ENCODE measurements at regions not wholly inside any gene's neighbourhood (a gene's known extent, or its start where the extent isn't known, plus 50 kb on each side); places are given as distances from the start of the nearest gene placed in this dataset.

GRCh38 chr16:54677308-54677950 is 253.2 kb upstream of the IRX5 start:
- Histone ChIP-seq H3K27me3 (ENCODE audit: control insufficient read depth in 3 of 3, insufficient read depth in 3 of 3, low read length in 3 of 3) (no peaks in the 10 kb centered on the region), H3K27ac (ENCODE audit: low read depth in 1 of 3, low read length in 2 of 3) (no peak overlapping the region), H3K4me3 (ENCODE audit: low read depth in 1 of 3, low read length in 3 of 3) (no peak overlapping the region), H3K36me3 (ENCODE audit: control insufficient read depth in 3 of 3, insufficient read depth in 2 of 3, low read depth in 1 of 3, low read length in 3 of 3) (no peaks in the 10 kb centered on the region), H3K4me1 (ENCODE audit: control insufficient read depth in 3 of 3, insufficient read depth in 2 of 3, low read depth in 1 of 3, low read length in 2 of 3) (no peaks in the 10 kb centered on the region), H3K9me3 (ENCODE audit: control insufficient read depth in 2 of 2, insufficient read depth in 1 of 2, low read depth in 1 of 2, low read length in 1 of 2) (peaks cover 0 to 4% of the 10 kb centered on the region in 2 donors)
- DNase-seq (no peak), FAIRE-seq (no peak)
- WGBS, 3 donors, result 73 to 77% (median 75%) methylated on average over 6 of the region's 6 CpGs

- DNase-seq (no peak), FAIRE-seq (no peak)
- WGBS, 3 donors, result 59 to 64% (median 62%) methylated on average over 1 of the region's 1 CpG
- H3K27me3 ChIP-seq (ENCODE audit: control insufficient read depth in 3 of 3, insufficient read depth in 3 of 3, low read length in 3 of 3), result no peaks in the 10 kb centered on the region
- H3K27ac ChIP-seq (ENCODE audit: low read depth in 1 of 3, low read length in 2 of 3), result no peak overlapping the region
- no peaks in the 10 kb centered on the region for H3K4me1 ChIP-seq (ENCODE audit: control insufficient read depth in 3 of 3, insufficient read depth in 2 of 3, low read depth in 1 of 3, low read length in 2 of 3)
- no peak overlapping the region for H3K4me3 ChIP-seq (ENCODE audit: low read depth in 1 of 3, low read length in 3 of 3)
- peaks cover 0 to 5% of the 10 kb centered on the region in 2 donors for H3K9me3 ChIP-seq (ENCODE audit: control insufficient read depth in 2 of 2, insufficient read depth in 1 of 2, low read depth in 1 of 2, low read length in 1 of 2)
- H3K36me3 ChIP-seq (ENCODE audit: control insufficient read depth in 3 of 3, insufficient read depth in 2 of 3, low read depth in 1 of 3, low read length in 3 of 3), result no peaks in the 10 kb centered on the region
Measured at GRCh38 chr16:54673313-54673712, 257.4 kb upstream of the IRX5 start.

GRCh38 chr16:54672500-54672899 is 258.2 kb upstream of the IRX5 start:
- peaks cover 0 to 5% of the 10 kb centered on the region in 2 donors for H3K9me3 ChIP-seq (ENCODE audit: control insufficient read depth in 2 of 2, insufficient read depth in 1 of 2, low read depth in 1 of 2, low read length in 1 of 2)

GRCh38 chr16:54657709-54658102 is 273.0 kb upstream of the IRX5 start:
- no peak for DNase-seq
- H3K4me1 ChIP-seq (ENCODE audit: control insufficient read depth in 3 of 3, insufficient read depth in 2 of 3, low read depth in 1 of 3, low read length in 2 of 3), result no peaks in the 10 kb centered on the region
- FAIRE-seq, result no peak
- no peak overlapping the region for H3K27ac ChIP-seq (ENCODE audit: low read depth in 1 of 3, low read length in 2 of 3)
- WGBS, 3 donors, result 78 to 90% (median 85%) methylated on average over 2 of the region's 2 CpGs
- no peaks in the 10 kb centered on the region for H3K36me3 ChIP-seq (ENCODE audit: control insufficient read depth in 3 of 3, insufficient read depth in 2 of 3, low read depth in 1 of 3, low read length in 3 of 3)
- H3K27me3 ChIP-seq (ENCODE audit: control insufficient read depth in 3 of 3, insufficient read depth in 3 of 3, low read length in 3 of 3), result peaks cover 0 to 2% (median 0%) of the 10 kb centered on the region in 3 donors
- H3K9me3 ChIP-seq (ENCODE audit: control insufficient read depth in 2 of 2, insufficient read depth in 1 of 2, low read depth in 1 of 2, low read length in 1 of 2), result no peaks in the 10 kb centered on the region
- no peak overlapping the region for H3K4me3 ChIP-seq (ENCODE audit: low read depth in 1 of 3, low read length in 3 of 3)

More at GRCh38 chr16:54672500-54672899, 258.2 kb upstream of the IRX5 start:
- DNase-seq, result no peak
- no peak for FAIRE-seq
- Histone ChIP-seq H3K4me3 (ENCODE audit: low read depth in 1 of 3, low read length in 3 of 3) (no peak overlapping the region), H3K27me3 (ENCODE audit: control insufficient read depth in 3 of 3, insufficient read depth in 3 of 3, low read length in 3 of 3) (no peaks in the 10 kb centered on the region), H3K4me1 (ENCODE audit: control insufficient read depth in 3 of 3, insufficient read depth in 2 of 3, low read depth in 1 of 3, low read length in 2 of 3) (no peaks in the 10 kb centered on the region), H3K36me3 (ENCODE audit: control insufficient read depth in 3 of 3, insufficient read depth in 2 of 3, low read depth in 1 of 3, low read length in 3 of 3) (no peaks in the 10 kb centered on the region), H3K27ac (ENCODE audit: low read depth in 1 of 3, low read length in 2 of 3) (no peak overlapping the region)
- WGBS, 3 donors, result 71 to 88% (median 83%) methylated on average over 1 of the region's 1 CpG

- no peak overlapping the region for H3K4me3 ChIP-seq (ENCODE audit: low read depth in 1 of 3, low read length in 3 of 3)
- WGBS, 3 donors, result 74 to 85% (median 75%) methylated on average over 5 of the region's 5 CpGs
- peak; percentile 23 to 35 for DNase-seq
Measured at GRCh38 chr16:54657058-54657708, 273.5 kb upstream of the IRX5 start.

GRCh38 chr16:54655121-54655590 is 275.5 kb upstream of the IRX5 start:
- Histone ChIP-seq H3K9me3 (ENCODE audit: control insufficient read depth in 2 of 2, insufficient read depth in 1 of 2, low read depth in 1 of 2, low read length in 1 of 2) (no peaks in the 10 kb centered on the region), H3K27ac (ENCODE audit: low read depth in 1 of 3, low read length in 2 of 3) (no peak overlapping the region), H3K36me3 (ENCODE audit: control insufficient read depth in 3 of 3, insufficient read depth in 2 of 3, low read depth in 1 of 3, low read length in 3 of 3) (no peaks in the 10 kb centered on the region), H3K4me1 (ENCODE audit: control insufficient read depth in 3 of 3, insufficient read depth in 2 of 3, low read depth in 1 of 3, low read length in 2 of 3) (no peaks in the 10 kb centered on the region), H3K4me3 (ENCODE audit: low read depth in 1 of 3, low read length in 3 of 3) (no peak overlapping the region), H3K27me3 (ENCODE audit: control insufficient read depth in 3 of 3, insufficient read depth in 3 of 3, low read length in 3 of 3) (peaks cover 0 to 2% (median 0%) of the 10 kb centered on the region in 3 donors)
- peak in 1 of 2 donors; percentile 3 for DNase-seq
- no peak for FAIRE-seq
- 21 to 33% (median 29%) methylated on average over 14 of the region's 14 CpGs for WGBS, 3 donors

More at GRCh38 chr16:54657058-54657708, 273.5 kb upstream of the IRX5 start:
- no peaks in the 10 kb centered on the region for H3K36me3 ChIP-seq (ENCODE audit: control insufficient read depth in 3 of 3, insufficient read depth in 2 of 3, low read depth in 1 of 3, low read length in 3 of 3)
- peaks cover 0 to 2% (median 0%) of the 10 kb centered on the region in 3 donors for H3K27me3 ChIP-seq (ENCODE audit: control insufficient read depth in 3 of 3, insufficient read depth in 3 of 3, low read length in 3 of 3)
- no peaks in the 10 kb centered on the region for H3K4me1 ChIP-seq (ENCODE audit: control insufficient read depth in 3 of 3, insufficient read depth in 2 of 3, low read depth in 1 of 3, low read length in 2 of 3)
- no peak overlapping the region for H3K27ac ChIP-seq (ENCODE audit: low read depth in 1 of 3, low read length in 2 of 3)
- no peak for FAIRE-seq
- no peaks in the 10 kb centered on the region for H3K9me3 ChIP-seq (ENCODE audit: control insufficient read depth in 2 of 2, insufficient read depth in 1 of 2, low read depth in 1 of 2, low read length in 1 of 2)

- Histone ChIP-seq H3K4me1 (ENCODE audit: control insufficient read depth in 3 of 3, insufficient read depth in 2 of 3, low read depth in 1 of 3, low read length in 2 of 3) (no peaks in the 10 kb centered on the region), H3K9me3 (ENCODE audit: control insufficient read depth in 2 of 2, insufficient read depth in 1 of 2, low read depth in 1 of 2, low read length in 1 of 2) (no peaks in the 10 kb centered on the region), H3K4me3 (ENCODE audit: low read depth in 1 of 3, low read length in 3 of 3) (no peak overlapping the region), H3K27me3 (ENCODE audit: control insufficient read depth in 3 of 3, insufficient read depth in 3 of 3, low read length in 3 of 3) (peaks cover 0 to 2% (median 0%) of the 10 kb centered on the region in 3 donors), H3K36me3 (ENCODE audit: control insufficient read depth in 3 of 3, insufficient read depth in 2 of 3, low read depth in 1 of 3, low read length in 3 of 3) (no peaks in the 10 kb centered on the region), H3K27ac (ENCODE audit: low read depth in 1 of 3, low read length in 2 of 3) (no peak overlapping the region)
- DNase-seq (no peak), FAIRE-seq (no peak)
- 54 to 76% (median 68%) methylated on average over 12 of the region's 12 CpGs for WGBS, 3 donors
Measured at GRCh38 chr16:54654429-54654828, 276.2 kb upstream of the IRX5 start.

- no peaks in the 10 kb centered on the region for H3K4me1 ChIP-seq (ENCODE audit: control insufficient read depth in 3 of 3, insufficient read depth in 2 of 3, low read depth in 1 of 3, low read length in 2 of 3)
- WGBS, 3 donors, result 44 to 49% (median 47%) methylated on average over 6 of the region's 6 CpGs
- DNase-seq, result no peak
- H3K27me3 ChIP-seq (ENCODE audit: control insufficient read depth in 3 of 3, insufficient read depth in 3 of 3, low read length in 3 of 3), result peaks cover 0 to 2% (median 0%) of the 10 kb centered on the region in 3 donors
- FAIRE-seq, result no peak
- no peak overlapping the region for H3K4me3 ChIP-seq (ENCODE audit: low read depth in 1 of 3, low read length in 3 of 3)
- no peak overlapping the region for H3K27ac ChIP-seq (ENCODE audit: low read depth in 1 of 3, low read length in 2 of 3)
- no peaks in the 10 kb centered on the region for H3K9me3 ChIP-seq (ENCODE audit: control insufficient read depth in 2 of 2, insufficient read depth in 1 of 2, low read depth in 1 of 2, low read length in 1 of 2)
- no peaks in the 10 kb centered on the region for H3K36me3 ChIP-seq (ENCODE audit: control insufficient read depth in 3 of 3, insufficient read depth in 2 of 3, low read depth in 1 of 3, low read length in 3 of 3)
Measured at GRCh38 chr16:54652201-54652770, 278.4 kb upstream of the IRX5 start.

Measured in small intestine (tissue), 7 donors.